K562 (cell line): ENCODE measurements at regions not wholly inside any gene's neighbourhood (a gene's known extent, or its start where the extent isn't known, plus 50 kb on each side); places are given as distances from the start of the nearest gene placed in this dataset.

Source experiments
- ATAC-seq: fragments of 200-7000 bp; cut with Tn5 transposase; 3 replicates; pipeline ENCODE4 v1.9.1; 2020; ENCODE audit warnings: moderate library complexity
- BruUV-seq: library from RNA; stranded (reverse); fragments of 400-500 nt; replicated peaks from 2 replicates; lab custom pipeline; 2021; lab: Mats Ljungman, UMichigan
- CTCF ChIA-PET: fragments of 300-600 bp; formaldehyde crosslinking; extraction: SDS; loops from one replicate; lab custom pipeline; 2021; ENCODE audit warnings: low intra/inter-chr PET ratio; lab: Yijun Ruan, JAX
- POLR2A ChIA-PET: fragments of 300-600, 350-650 bp; sonication (Branson Sonifier 250); formaldehyde crosslinking; extraction: SDS; loops from one replicate; lab custom pipeline; 2021; ENCODE audit warnings: antibody characterized with exemption, inconsistent platforms; lab: Yijun Ruan, JAX
- DNase-seq, 4 experiments: peaks; one replicate each; pipeline versions ENCODE4 v3.0.0 to v3.0.0-alpha.2; 2011 to 2018; ENCODE audit warnings: low spot score in 3 of 4, mixed read lengths in 3 of 4; ENCODE audit errors: extremely low read depth in 1 of 4
- FAIRE-seq: peaks from 2 replicates; lab custom pipeline; 2011; peaks lifted over from hg19 to GRCh38; lab: Jason Lieb, UNC
- H2AFZ ChIP-seq: 2 replicates; pipeline ENCODE4 v1.6.0; 2011; ENCODE audit warnings: low read depth, low read length, control low read depth, inconsistent platforms
- H3K27ac ChIP-seq: fragments of 200-600 bp; 3 replicates; pipeline ENCODE4 v1.8.0; 2011; ENCODE audit warnings: low read depth, mild to moderate bottlenecking, control low read depth, inconsistent platforms, low read length, moderate library complexity, mixed read lengths; ENCODE audit errors: extremely low read depth
- H3K27me3 ChIP-seq, 2 experiments: fragments of 300-600 bp in 1 of 2; 2 replicates in 1 of 2; 3 replicates in 1 of 2; pipeline versions ENCODE4 v1.6.0 to v1.8.0; 2011; ENCODE audit warnings: inconsistent platforms in 2 of 2, low read length in 2 of 2, mild to moderate bottlenecking in 1 of 2, mixed read lengths in 1 of 2, moderate library complexity in 1 of 2; ENCODE audit not compliant: control insufficient read depth in 2 of 2, insufficient read depth in 2 of 2
- H3K36me3 ChIP-seq: fragments of 300-600 bp; 3 replicates; pipeline ENCODE4 v1.8.0; 2011; ENCODE audit warnings: mild to moderate bottlenecking, low read length, inconsistent platforms; ENCODE audit not compliant: control insufficient read depth, insufficient read depth
- H3K4me1 ChIP-seq, 2 experiments: fragments of 200-600 bp in 1 of 2; replicated peaks in 1 of 2; 2 replicates in 1 of 2; 3 replicates in 1 of 2; pipeline versions ENCODE4 v1.5.1 to v1.8.0; 2011; ENCODE audit warnings: inconsistent platforms in 2 of 2, low read length in 2 of 2, mild to moderate bottlenecking in 1 of 2, mixed read lengths in 1 of 2, moderate library complexity in 1 of 2; ENCODE audit not compliant: control insufficient read depth in 2 of 2, insufficient read depth in 2 of 2
- H3K4me2 ChIP-seq: 2 replicates; pipeline ENCODE4 v1.6.1; 2011; ENCODE audit warnings: low read length, control low read depth, inconsistent platforms, mixed read lengths; ENCODE audit not compliant: insufficient read depth
- H3K4me3 ChIP-seq: fragments of 200-600 bp; sonication (generic), shearing (Covaris generic); 2 replicates; pipeline ENCODE4 v1.5.1; 2016; ENCODE audit warnings: control low read depth, inconsistent platforms
- H3K79me2 ChIP-seq: fragments of 200-600 bp; 3 replicates; pipeline ENCODE4 v1.8.0; 2011; ENCODE audit warnings: low read length, inconsistent platforms; ENCODE audit not compliant: control insufficient read depth, insufficient read depth
- H3K9ac ChIP-seq, 2 experiments: 2 replicates each; pipeline versions ENCODE4 v1.6.0 to v1.6.1; 2011; ENCODE audit warnings: low read depth in 2 of 2, low read length in 2 of 2, control low read depth in 1 of 2, inconsistent platforms in 1 of 2, mild to moderate bottlenecking in 1 of 2, mixed read lengths in 1 of 2; ENCODE audit not compliant: insufficient read depth in 1 of 2
- H3K9me1 ChIP-seq: one replicate; pipeline ENCODE4 v1.6.0; 2011; ENCODE audit warnings: inconsistent platforms, mild to moderate bottlenecking, low read length, moderate library complexity; ENCODE audit not compliant: control insufficient read depth, insufficient read depth
- H3K9me3 ChIP-seq: replicated peaks from 2 replicates; pipeline ENCODE4 v1.5.1; 2011; ENCODE audit warnings: low read depth, low read length, inconsistent platforms; ENCODE audit not compliant: control insufficient read depth, insufficient read depth
- H4K20me1 ChIP-seq: replicated peaks from 2 replicates; pipeline ENCODE4 v1.6.1; 2011; ENCODE audit warnings: low read length, inconsistent platforms, mixed read lengths; ENCODE audit not compliant: control insufficient read depth, insufficient read depth
- FOS ChIP-seq: IDR thresholded peaks from 3 replicates; pipeline ENCODE4 v1.6.1; 2011; ENCODE audit not compliant: insufficient read length; ENCODE audit errors: extremely low read depth
- PHF8 ChIP-seq: fragments of 200-600 bp; sonication (generic); IDR thresholded peaks from 2 replicates; pipeline ENCODE4 v1.6.1; 2012; ENCODE audit warnings: mixed run types, mild to moderate bottlenecking, inconsistent platforms, low read length, moderate library complexity, borderline replicate concordance
- RBM25 ChIP-seq: fragments of 200-400 bp; formaldehyde crosslinking; IDR thresholded peaks from 2 replicates; pipeline ENCODE4 v1.6.1; 2018; ENCODE audit warnings: low read length, low read depth, moderate library complexity; ENCODE audit not compliant: severe bottlenecking
- WGBS: fragments of 100-300 bp; shearing (Covaris generic); methylation state at CpG from one replicate; pipeline ENCODE4 v1.1.6; 2016; ENCODE audit warnings: low coverage, mixed read lengths; ENCODE audit not compliant: insufficient coverage; ENCODE audit errors: missing lambda C conversion rate; 5-methylcytosine and 5-hydroxymethylcytosine counted together
- in situ Hi-C: fragments of 300-500 bp; cut with MboI; formaldehyde crosslinking; loops from 4 replicates; pipeline ENCODE4 v1.15.0; 2018; ENCODE audit warnings: inconsistent platforms, mixed read lengths
- intact Hi-C: fragments of 100-400 bp; cut with micrococcal nuclease; formaldehyde crosslinking; loops from 2 replicates; pipeline ENCODE4 v1.14.2; 2022
- TF ChIP-seq, protein P1 (sequence below): sonication (generic); formaldehyde crosslinking; IDR thresholded peaks from 2 replicates; pipeline ENCODE4 v1.8.1; 2023; ENCODE audit warnings: missing genetic modification reagents, mild to moderate bottlenecking, borderline replicate concordance
- TF ChIP-seq, protein P2 (sequence below): fragments of 150-350 bp; IDR thresholded peaks from 2 replicates; pipeline ENCODE4 v1.6.1; 2014; ENCODE audit warnings: low read depth, mild to moderate bottlenecking, low read length, borderline replicate concordance
- TF ChIP-seq, protein P3 (sequence below): fragments of 250-450 bp; sonication (Bioruptor Pico); IDR thresholded peaks from 2 replicates; pipeline ENCODE4 v1.5.0; 2021

DNA sequence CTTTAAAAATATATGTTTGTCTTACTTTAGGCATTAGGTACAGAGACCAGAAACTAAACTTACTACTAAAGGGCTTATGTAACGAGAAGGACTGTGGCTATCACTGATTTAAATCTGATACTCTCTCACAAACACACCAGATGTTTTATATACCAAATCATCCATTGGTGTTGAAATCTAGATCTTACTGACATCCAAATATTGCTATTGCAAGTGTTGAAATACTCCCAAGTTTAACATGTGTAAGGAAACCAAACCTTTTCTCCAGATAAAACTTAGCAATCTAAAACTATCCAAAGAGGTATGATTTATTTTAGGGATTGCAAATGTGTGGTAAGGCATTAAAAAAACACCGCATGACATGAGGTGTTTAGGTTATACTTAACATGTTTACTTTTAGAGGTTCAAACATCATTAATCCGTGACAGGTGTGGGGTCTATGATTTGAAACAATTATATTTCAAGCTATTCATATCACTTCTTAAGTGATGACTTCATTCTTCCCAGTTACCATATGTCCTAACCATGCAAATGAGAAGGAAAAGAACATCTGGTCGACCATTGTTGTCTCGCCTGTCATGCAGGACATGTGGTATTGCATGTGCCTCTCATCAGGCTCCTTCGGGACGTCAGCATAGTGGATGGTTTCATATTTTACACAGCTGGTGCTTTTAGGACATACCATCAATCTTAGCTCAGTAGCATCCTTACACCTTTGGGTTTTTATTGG is 168.3 kb upstream of the SPACA1 start:
- no peaks in the 10 kb centered on the region for H3K9me1 ChIP-seq
- POLR2A ChIA-PET = interaction anchor here (0.5 to 0.7 kb wide), 2 partner anchors 20 to 730 kb away, joined by 3 to 4 read pairs; no protein-coding TSS in a partner anchor
- no peak overlapping the region for H3K9ac ChIP-seq
- 1% methylated on average over 7 of the region's 7 CpGs for WGBS
- no peaks in the 10 kb centered on the region for H4K20me1 ChIP-seq
- FAIRE-seq (no peak), ATAC-seq (no peak), DNase-seq (no peak)
- H3K36me3 ChIP-seq = no peaks in the 10 kb centered on the region
- no peak overlapping the region for H3K4me3 ChIP-seq
- intact Hi-C loops (no loop called here), in situ Hi-C loops (no loop called here)
- H3K27ac ChIP-seq = no peak overlapping the region
- no peaks in the 10 kb centered on the region for H3K4me1 ChIP-seq
- H3K79me2 ChIP-seq = no peaks in the 10 kb centered on the region
- no TSS peak for BruUV-seq
- CTCF ChIA-PET = no interaction called here
- H3K27me3 ChIP-seq = no peaks in the 10 kb centered on the region
- H3K4me2 ChIP-seq = no peak overlapping the region
- no peak overlapping the region for H2AFZ ChIP-seq
- H3K9me3 ChIP-seq = no peaks in the 10 kb centered on the region; the same call in 1 of the 2 replicates
- TF ChIP-seq, protein P1, sequence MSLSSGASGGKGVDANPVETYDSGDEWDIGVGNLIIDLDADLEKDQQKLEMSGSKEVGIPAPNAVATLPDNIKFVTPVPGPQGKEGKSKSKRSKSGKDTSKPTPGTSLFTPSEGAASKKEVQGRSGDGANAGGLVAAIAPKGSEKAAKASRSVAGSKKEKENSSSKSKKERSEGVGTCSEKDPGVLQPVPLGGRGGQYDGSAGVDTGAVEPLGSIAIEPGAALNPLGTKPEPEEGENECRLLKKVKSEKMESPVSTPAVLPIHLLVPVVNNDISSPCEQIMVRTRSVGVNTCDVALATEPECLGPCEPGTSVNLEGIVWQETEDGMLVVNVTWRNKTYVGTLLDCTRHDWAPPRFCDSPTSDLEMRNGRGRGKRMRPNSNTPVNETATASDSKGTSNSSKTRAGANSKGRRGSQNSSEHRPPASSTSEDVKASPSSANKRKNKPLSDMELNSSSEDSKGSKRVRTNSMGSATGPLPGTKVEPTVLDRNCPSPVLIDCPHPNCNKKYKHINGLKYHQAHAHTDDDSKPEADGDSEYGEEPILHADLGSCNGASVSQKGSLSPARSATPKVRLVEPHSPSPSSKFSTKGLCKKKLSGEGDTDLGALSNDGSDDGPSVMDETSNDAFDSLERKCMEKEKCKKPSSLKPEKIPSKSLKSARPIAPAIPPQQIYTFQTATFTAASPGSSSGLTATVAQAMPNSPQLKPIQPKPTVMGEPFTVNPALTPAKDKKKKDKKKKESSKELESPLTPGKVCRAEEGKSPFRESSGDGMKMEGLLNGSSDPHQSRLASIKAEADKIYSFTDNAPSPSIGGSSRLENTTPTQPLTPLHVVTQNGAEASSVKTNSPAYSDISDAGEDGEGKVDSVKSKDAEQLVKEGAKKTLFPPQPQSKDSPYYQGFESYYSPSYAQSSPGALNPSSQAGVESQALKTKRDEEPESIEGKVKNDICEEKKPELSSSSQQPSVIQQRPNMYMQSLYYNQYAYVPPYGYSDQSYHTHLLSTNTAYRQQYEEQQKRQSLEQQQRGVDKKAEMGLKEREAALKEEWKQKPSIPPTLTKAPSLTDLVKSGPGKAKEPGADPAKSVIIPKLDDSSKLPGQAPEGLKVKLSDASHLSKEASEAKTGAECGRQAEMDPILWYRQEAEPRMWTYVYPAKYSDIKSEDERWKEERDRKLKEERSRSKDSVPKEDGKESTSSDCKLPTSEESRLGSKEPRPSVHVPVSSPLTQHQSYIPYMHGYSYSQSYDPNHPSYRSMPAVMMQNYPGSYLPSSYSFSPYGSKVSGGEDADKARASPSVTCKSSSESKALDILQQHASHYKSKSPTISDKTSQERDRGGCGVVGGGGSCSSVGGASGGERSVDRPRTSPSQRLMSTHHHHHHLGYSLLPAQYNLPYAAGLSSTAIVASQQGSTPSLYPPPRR (CRISPR knock-in tag) = no peak
- TF ChIP-seq PHF8 (no peak), RBM25 (no peak), FOS (no peak)
- TF ChIP-seq, protein P2, sequence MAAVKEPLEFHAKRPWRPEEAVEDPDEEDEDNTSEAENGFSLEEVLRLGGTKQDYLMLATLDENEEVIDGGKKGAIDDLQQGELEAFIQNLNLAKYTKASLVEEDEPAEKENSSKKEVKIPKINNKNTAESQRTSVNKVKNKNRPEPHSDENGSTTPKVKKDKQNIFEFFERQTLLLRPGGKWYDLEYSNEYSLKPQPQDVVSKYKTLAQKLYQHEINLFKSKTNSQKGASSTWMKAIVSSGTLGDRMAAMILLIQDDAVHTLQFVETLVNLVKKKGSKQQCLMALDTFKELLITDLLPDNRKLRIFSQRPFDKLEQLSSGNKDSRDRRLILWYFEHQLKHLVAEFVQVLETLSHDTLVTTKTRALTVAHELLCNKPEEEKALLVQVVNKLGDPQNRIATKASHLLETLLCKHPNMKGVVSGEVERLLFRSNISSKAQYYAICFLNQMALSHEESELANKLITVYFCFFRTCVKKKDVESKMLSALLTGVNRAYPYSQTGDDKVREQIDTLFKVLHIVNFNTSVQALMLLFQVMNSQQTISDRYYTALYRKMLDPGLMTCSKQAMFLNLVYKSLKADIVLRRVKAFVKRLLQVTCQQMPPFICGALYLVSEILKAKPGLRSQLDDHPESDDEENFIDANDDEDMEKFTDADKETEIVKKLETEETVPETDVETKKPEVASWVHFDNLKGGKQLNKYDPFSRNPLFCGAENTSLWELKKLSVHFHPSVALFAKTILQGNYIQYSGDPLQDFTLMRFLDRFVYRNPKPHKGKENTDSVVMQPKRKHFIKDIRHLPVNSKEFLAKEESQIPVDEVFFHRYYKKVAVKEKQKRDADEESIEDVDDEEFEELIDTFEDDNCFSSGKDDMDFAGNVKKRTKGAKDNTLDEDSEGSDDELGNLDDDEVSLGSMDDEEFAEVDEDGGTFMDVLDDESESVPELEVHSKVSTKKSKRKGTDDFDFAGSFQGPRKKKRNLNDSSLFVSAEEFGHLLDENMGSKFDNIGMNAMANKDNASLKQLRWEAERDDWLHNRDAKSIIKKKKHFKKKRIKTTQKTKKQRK = no peak
- TF ChIP-seq, protein P3, sequence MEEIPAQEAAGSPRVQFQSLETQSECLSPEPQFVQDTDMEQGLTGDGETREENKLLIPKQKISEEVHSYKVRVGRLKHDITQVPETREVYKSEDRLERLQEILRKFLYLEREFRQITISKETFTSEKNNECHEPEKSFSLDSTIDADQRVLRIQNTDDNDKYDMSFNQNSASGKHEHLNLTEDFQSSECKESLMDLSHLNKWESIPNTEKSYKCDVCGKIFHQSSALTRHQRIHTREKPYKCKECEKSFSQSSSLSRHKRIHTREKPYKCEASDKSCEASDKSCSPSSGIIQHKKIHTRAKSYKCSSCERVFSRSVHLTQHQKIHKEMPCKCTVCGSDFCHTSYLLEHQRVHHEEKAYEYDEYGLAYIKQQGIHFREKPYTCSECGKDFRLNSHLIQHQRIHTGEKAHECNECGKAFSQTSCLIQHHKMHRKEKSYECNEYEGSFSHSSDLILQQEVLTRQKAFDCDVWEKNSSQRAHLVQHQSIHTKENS = no peak
